ENCODE measurements at regions not wholly inside any gene's neighbourhood (a gene's known extent, or its start where the extent isn't known, plus 50 kb on each side); places are given as distances from the start of the nearest gene placed in this dataset.

DNA sequence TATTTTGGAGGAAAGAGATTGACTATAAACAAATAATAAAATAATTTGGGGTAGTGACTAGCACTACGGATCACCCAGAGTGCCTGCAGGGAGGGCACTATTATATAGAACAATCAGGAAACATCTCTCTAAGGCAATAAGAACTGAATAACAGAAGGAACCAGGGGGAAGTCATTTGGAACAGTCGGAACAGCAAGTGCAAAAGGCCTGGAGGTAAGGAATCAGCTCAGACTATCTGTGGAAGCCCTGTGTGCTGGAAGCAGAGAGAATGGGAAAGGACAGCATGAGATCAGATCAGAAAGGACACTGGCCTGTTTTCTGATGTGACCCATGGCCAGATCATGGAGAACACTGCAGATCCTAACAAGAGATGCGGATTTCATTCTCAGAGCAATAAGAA lies 357.6 kb downstream of the EFNA5 start:
- TF ChIP-seq, protein P1, sequence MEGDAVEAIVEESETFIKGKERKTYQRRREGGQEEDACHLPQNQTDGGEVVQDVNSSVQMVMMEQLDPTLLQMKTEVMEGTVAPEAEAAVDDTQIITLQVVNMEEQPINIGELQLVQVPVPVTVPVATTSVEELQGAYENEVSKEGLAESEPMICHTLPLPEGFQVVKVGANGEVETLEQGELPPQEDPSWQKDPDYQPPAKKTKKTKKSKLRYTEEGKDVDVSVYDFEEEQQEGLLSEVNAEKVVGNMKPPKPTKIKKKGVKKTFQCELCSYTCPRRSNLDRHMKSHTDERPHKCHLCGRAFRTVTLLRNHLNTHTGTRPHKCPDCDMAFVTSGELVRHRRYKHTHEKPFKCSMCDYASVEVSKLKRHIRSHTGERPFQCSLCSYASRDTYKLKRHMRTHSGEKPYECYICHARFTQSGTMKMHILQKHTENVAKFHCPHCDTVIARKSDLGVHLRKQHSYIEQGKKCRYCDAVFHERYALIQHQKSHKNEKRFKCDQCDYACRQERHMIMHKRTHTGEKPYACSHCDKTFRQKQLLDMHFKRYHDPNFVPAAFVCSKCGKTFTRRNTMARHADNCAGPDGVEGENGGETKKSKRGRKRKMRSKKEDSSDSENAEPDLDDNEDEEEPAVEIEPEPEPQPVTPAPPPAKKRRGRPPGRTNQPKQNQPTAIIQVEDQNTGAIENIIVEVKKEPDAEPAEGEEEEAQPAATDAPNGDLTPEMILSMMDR (IDR thresholded peaks at IDR 0.05), result no peak
- TF ChIP-seq POLR2A (IDR thresholded peaks at IDR 0.05), result no peak
